ENCODE measurements at regions not wholly inside any gene's neighbourhood (a gene's known extent, or its start where the extent isn't known, plus 50 kb on each side); places are given as distances from the start of the nearest gene placed in this dataset.

DNA sequence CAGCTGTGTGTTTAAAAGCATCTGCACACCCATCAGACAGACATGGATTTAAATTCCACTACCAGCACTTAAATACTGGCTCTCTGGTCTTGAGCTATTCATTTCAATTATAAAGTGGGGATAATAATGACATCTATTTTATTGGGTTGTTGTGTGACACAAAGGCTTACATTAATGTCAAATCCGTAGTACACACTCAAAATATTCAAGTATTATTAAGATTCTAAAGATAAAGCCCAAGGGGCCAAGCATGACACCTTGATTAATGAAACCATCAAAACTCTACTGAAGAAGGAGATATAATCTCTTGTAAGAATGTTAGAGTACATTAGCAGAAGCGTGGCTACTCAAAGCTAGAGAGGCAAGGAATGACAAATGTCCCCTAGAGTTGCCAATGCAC, 743.0 kb downstream of the KCTD16 start:
- H3K4me1 ChIP-seq (ENCODE audit: control insufficient read depth, extremely low read depth, insufficient read depth, low read length), result no peaks in the 10 kb centered on the region
- dilution Hi-C loops (cut with MboI; ENCODE audit: extremely low pct_ligation_motif_present, low sequenced_read_pairs), result no loop called here
- no peaks in the 10 kb centered on the region for H3K9me1 ChIP-seq (ENCODE audit: control insufficient read depth, extremely low read depth, insufficient read depth, low read length)
- no peaks in the 10 kb centered on the region for H3K27me3 ChIP-seq (ENCODE audit: control insufficient read depth, extremely low read depth, insufficient read depth, low read length)
- no peak for FAIRE-seq
- H3K9me3 ChIP-seq (ENCODE audit: control insufficient read depth, low read depth, low read length), result no peaks in the 10 kb centered on the region
- H4K20me1 ChIP-seq (ENCODE audit: control insufficient read depth, extremely low read depth, insufficient read depth, low read length), result no peaks in the 10 kb centered on the region
- H2AFZ ChIP-seq (ENCODE audit: control insufficient read depth, low read length), result no peak overlapping the region
- no peak for DNase-seq (ENCODE audit: low read depth, low spot score)
- H3K79me2 ChIP-seq (ENCODE audit: control insufficient read depth, insufficient read depth, low read length), result no peaks in the 10 kb centered on the region
- no peaks in the 10 kb centered on the region for H3K36me3 ChIP-seq (ENCODE audit: control insufficient read depth in 2 of 2, extremely low read depth in 1 of 2, insufficient read depth in 2 of 2, low read length in 2 of 2)
- no peak overlapping the region for H3K4me2 ChIP-seq (ENCODE audit: control insufficient read depth, extremely low read depth, insufficient read depth, low read depth, low read length)
- H3K27ac ChIP-seq (ENCODE audit: control insufficient read depth, insufficient read depth, low read length), result no peak overlapping the region
- TF ChIP-seq CTCF (optimal IDR thresholded peaks at IDR 0.05 in 1 of 3, IDR thresholded peaks at IDR 0.05 in 1 of 3, conservative IDR thresholded peaks at IDR 0.05 in 1 of 3; ENCODE audit: extremely low read depth in 1 of 3, insufficient read depth in 2 of 3, low read length in 3 of 3) (no peak), EZH2 (IDR thresholded peaks at IDR 0.05; ENCODE audit: low read length) (no peak)
- H3K9ac ChIP-seq (ENCODE audit: control insufficient read depth, extremely low read depth, insufficient read depth, low read length), result no peak overlapping the region
- H3K4me3 ChIP-seq (ENCODE audit: control insufficient read depth in 2 of 3, extremely low read depth in 1 of 3, insufficient read depth in 2 of 3, low read depth in 1 of 3, low read length in 3 of 3), result no peak overlapping the region

GRCh38 chr5:144896473-144896872, 725.8 kb downstream of the KCTD16 start:
- no peak for DNase-seq (ENCODE audit: low read depth, low spot score)
- Histone ChIP-seq H3K4me1 (ENCODE audit: control insufficient read depth, extremely low read depth, insufficient read depth, low read length) (no peaks in the 10 kb centered on the region), H3K9ac (ENCODE audit: control insufficient read depth, extremely low read depth, insufficient read depth, low read length) (no peak overlapping the region), H3K4me2 (ENCODE audit: control insufficient read depth, extremely low read depth, insufficient read depth, low read depth, low read length) (no peak overlapping the region), H3K9me1 (ENCODE audit: control insufficient read depth, extremely low read depth, insufficient read depth, low read length) (no peaks in the 10 kb centered on the region), H3K36me3 (ENCODE audit: control insufficient read depth in 2 of 2, extremely low read depth in 1 of 2, insufficient read depth in 2 of 2, low read length in 2 of 2) (no peaks in the 10 kb centered on the region), H3K79me2 (ENCODE audit: control insufficient read depth, insufficient read depth, low read length) (no peaks in the 10 kb centered on the region), H3K27me3 (ENCODE audit: control insufficient read depth, extremely low read depth, insufficient read depth, low read length) (no peaks in the 10 kb centered on the region), H3K4me3 (ENCODE audit: control insufficient read depth in 2 of 3, extremely low read depth in 1 of 3, insufficient read depth in 2 of 3, low read depth in 1 of 3, low read length in 3 of 3) (no peak overlapping the region), H4K20me1 (ENCODE audit: control insufficient read depth, extremely low read depth, insufficient read depth, low read length) (no peaks in the 10 kb centered on the region), H3K27ac (ENCODE audit: control insufficient read depth, insufficient read depth, low read length) (no peak overlapping the region), H2AFZ (ENCODE audit: control insufficient read depth, low read length) (no peak overlapping the region), H3K9me3 (ENCODE audit: control insufficient read depth, low read depth, low read length) (no peaks in the 10 kb centered on the region)
- dilution Hi-C loops (cut with MboI; ENCODE audit: extremely low pct_ligation_motif_present, low sequenced_read_pairs), result no loop called here
- no peak for TF ChIP-seq EZH2 (IDR thresholded peaks at IDR 0.05; ENCODE audit: low read length)
- no peak for TF ChIP-seq CTCF (optimal IDR thresholded peaks at IDR 0.05 in 1 of 3, IDR thresholded peaks at IDR 0.05 in 1 of 3, conservative IDR thresholded peaks at IDR 0.05 in 1 of 3; ENCODE audit: extremely low read depth in 1 of 3, insufficient read depth in 2 of 3, low read length in 3 of 3)
- no peak for FAIRE-seq

Data from keratinocyte (primary cell).